Mesendoderm (in vitro differentiated cells): ENCODE measurements at regions not wholly inside any gene's neighbourhood (a gene's known extent, or its start where the extent isn't known, plus 50 kb on each side); places are given as distances from the start of the nearest gene placed in this dataset.

ENCODE experiments used
- DNase-seq: peaks from one replicate; pipeline ENCODE4 v3.0.0; 2013
- H2AK5ac ChIP-seq: 2 replicates; pipeline ENCODE4 v1.6.1; 2013; ENCODE audit warnings: low read length, inconsistent platforms
- H2BK120ac ChIP-seq: 2 replicates; pipeline ENCODE4 v1.6.1; 2013; ENCODE audit warnings: low read depth, mild to moderate bottlenecking, low read length, moderate library complexity, mixed read lengths
- H2BK15ac ChIP-seq: replicated peaks from 2 replicates; pipeline ENCODE4 v1.6.1; 2013; ENCODE audit warnings: low read depth, mild to moderate bottlenecking, moderate library complexity
- H2BK5ac ChIP-seq: 2 replicates; pipeline ENCODE4 v1.6.1; 2013; ENCODE audit warnings: low read length, inconsistent platforms
- H3K18ac ChIP-seq: 2 replicates; pipeline ENCODE4 v1.6.1; 2013; ENCODE audit warnings: mild to moderate bottlenecking, low read length, mixed read lengths
- H3K23ac ChIP-seq: one replicate; pipeline ENCODE4 v1.6.1; 2013; ENCODE audit warnings: low read length
- H3K27ac ChIP-seq: 2 replicates; pipeline ENCODE4 v1.5.1; 2013; ENCODE audit warnings: low read depth, mild to moderate bottlenecking, inconsistent platforms, low read length, moderate library complexity
- H3K27me3 ChIP-seq: 2 replicates; pipeline ENCODE4 v1.6.1; 2013; ENCODE audit warnings: low read length, control low read depth, mild to moderate bottlenecking, inconsistent platforms; ENCODE audit not compliant: insufficient read depth, poor library complexity
- H3K36me3 ChIP-seq: 2 replicates; pipeline ENCODE4 v1.6.1; 2013; ENCODE audit warnings: low read length, inconsistent platforms; ENCODE audit not compliant: control insufficient read depth, insufficient read depth
- H3K4ac ChIP-seq: one replicate; pipeline ENCODE4 v1.6.1; 2013; ENCODE audit warnings: low read depth, mild to moderate bottlenecking, low read length, moderate library complexity
- H3K4me1 ChIP-seq: 2 replicates; pipeline ENCODE4 v1.6.1; 2013; ENCODE audit warnings: low read depth, low read length, inconsistent platforms; ENCODE audit not compliant: control insufficient read depth
- H3K4me2 ChIP-seq: 2 replicates; pipeline ENCODE4 v1.6.1; 2013; ENCODE audit warnings: low read length
- H3K4me3 ChIP-seq: 2 replicates; pipeline ENCODE4 v1.5.1; 2013; ENCODE audit warnings: mild to moderate bottlenecking, low read length
- H3K56ac ChIP-seq: one replicate; pipeline ENCODE4 v1.6.1; 2013; ENCODE audit warnings: low read length
- H3K79me1 ChIP-seq: 2 replicates; pipeline ENCODE4 v1.6.1; 2013; ENCODE audit warnings: low read length, inconsistent platforms
- H3K79me2 ChIP-seq: 2 replicates; pipeline ENCODE4 v1.6.1; 2013; ENCODE audit warnings: mild to moderate bottlenecking, low read length; ENCODE audit not compliant: control insufficient read depth, insufficient read depth
- H3K9ac ChIP-seq: 2 replicates; pipeline ENCODE4 v1.6.1; 2013; ENCODE audit warnings: low read length, inconsistent platforms
- H4K5ac ChIP-seq: one replicate; pipeline ENCODE4 v1.6.1; 2013; ENCODE audit warnings: low read length
- H4K8ac ChIP-seq: one replicate; pipeline ENCODE4 v1.6.1; 2013; ENCODE audit warnings: low read depth, mild to moderate bottlenecking, control low read depth, low read length, moderate library complexity
- WGBS: extraction: QIAGEN DNeasy Blood & Tissue Kit; methylation state at CpG from one replicate; pipeline ENCODE4 v1.1.7; 2013; ENCODE audit warnings: low lambda C conversion rate, missing lambda C conversion rate; ENCODE audit not compliant: insufficient coverage; ENCODE audit errors: extremely low coverage; 5-methylcytosine and 5-hydroxymethylcytosine counted together

GRCh38 chr2:8485736-8486135 lies 196.1 kb upstream of the ID2 start:
- no peak overlapping the region for H4K8ac ChIP-seq
- H3K9ac ChIP-seq, result no peak overlapping the region
- H3K23ac ChIP-seq, result no peak overlapping the region
- DNase-seq, result no peak
- H3K4me2 ChIP-seq, result no peak overlapping the region
- H3K18ac ChIP-seq, result no peak overlapping the region
- no peaks in the 10 kb centered on the region for H3K36me3 ChIP-seq
- H4K5ac ChIP-seq, result no peak overlapping the region
- no peak overlapping the region for H2AK5ac ChIP-seq
- H2BK5ac ChIP-seq, result no peak overlapping the region
- H3K79me2 ChIP-seq, result no peaks in the 10 kb centered on the region
- no peak overlapping the region for H3K4me3 ChIP-seq
- no peak overlapping the region for H2BK120ac ChIP-seq
- no peak overlapping the region for H3K56ac ChIP-seq
- no peak overlapping the region for H3K27ac ChIP-seq
- no peak overlapping the region for H3K4ac ChIP-seq
- H3K79me1 ChIP-seq, result no peaks in the 10 kb centered on the region
- H3K27me3 ChIP-seq, result no peaks in the 10 kb centered on the region
- H2BK15ac ChIP-seq, result no peak overlapping the region
- no peaks in the 10 kb centered on the region for H3K4me1 ChIP-seq
- WGBS, result no CpG with 5 or more reads among the region's 2 CpGs

GRCh38 chr2:8486141-8486540 lies 195.7 kb upstream of the ID2 start:
- Histone ChIP-seq H2BK5ac (no peak overlapping the region), H3K36me3 (no peaks in the 10 kb centered on the region), H3K79me2 (no peaks in the 10 kb centered on the region), H2BK120ac (no peak overlapping the region), H2BK15ac (no peak overlapping the region), H3K23ac (no peak overlapping the region), H4K5ac (no peak overlapping the region), H3K27me3 (no peaks in the 10 kb centered on the region), H3K4me2 (no peak overlapping the region), H3K4me3 (no peak overlapping the region), H2AK5ac (no peak overlapping the region), H4K8ac (no peak overlapping the region), H3K56ac (no peak overlapping the region), H3K27ac (no peak overlapping the region), H3K4me1 (no peaks in the 10 kb centered on the region), H3K18ac (no peak overlapping the region), H3K4ac (no peak overlapping the region), H3K9ac (no peak overlapping the region), H3K79me1 (no peaks in the 10 kb centered on the region)
- WGBS, result no CpG with 5 or more reads among the region's 4 CpGs
- no peak for DNase-seq

DNA sequence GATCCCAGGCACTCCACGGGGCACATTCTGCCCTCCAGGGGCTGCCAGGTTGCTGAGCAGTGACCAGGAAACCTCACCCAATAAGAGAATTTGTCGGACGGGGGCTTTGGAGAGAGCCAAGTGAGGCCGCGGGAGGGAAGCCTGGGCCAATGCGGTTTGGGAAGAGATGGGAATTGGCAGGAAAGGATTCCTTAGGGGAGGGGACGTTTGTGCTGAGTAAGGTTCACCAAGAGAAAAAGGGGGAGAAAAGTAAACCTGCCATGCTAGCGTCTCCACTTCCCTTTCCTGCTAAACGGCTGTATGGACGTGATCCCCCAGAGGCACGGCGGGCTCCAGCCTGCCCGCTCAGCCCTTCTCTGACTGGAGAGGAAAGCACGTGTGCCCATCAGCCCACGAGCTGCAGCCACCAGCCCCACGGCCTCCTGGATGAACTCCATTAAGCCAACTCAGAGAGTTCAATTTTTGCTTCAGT lies 194.4 kb upstream of the ID2 start:
- H3K79me1 ChIP-seq, result no peaks in the 10 kb centered on the region
- H2AK5ac ChIP-seq, result no peak overlapping the region
- no CpG with 5 or more reads among the region's 16 CpGs for WGBS
- no peak overlapping the region for H3K4me2 ChIP-seq
- DNase-seq, result peak; percentile 71
- H3K9ac ChIP-seq, result no peak overlapping the region
- H2BK5ac ChIP-seq, result no peak overlapping the region
- no peak overlapping the region for H4K5ac ChIP-seq
- H3K4me3 ChIP-seq, result no peak overlapping the region
- no peak overlapping the region for H3K23ac ChIP-seq
- no peaks in the 10 kb centered on the region for H3K79me2 ChIP-seq
- H2BK120ac ChIP-seq, result no peak overlapping the region
- no peaks in the 10 kb centered on the region for H3K27me3 ChIP-seq
- no peak overlapping the region for H3K18ac ChIP-seq
- H3K4me1 ChIP-seq, result no peaks in the 10 kb centered on the region
- no peak overlapping the region for H3K4ac ChIP-seq
- no peaks in the 10 kb centered on the region for H3K36me3 ChIP-seq
- H3K56ac ChIP-seq, result peak overlapping the region; percentile 53
- no peak overlapping the region for H2BK15ac ChIP-seq
- H3K27ac ChIP-seq, result no peak overlapping the region
- no peak overlapping the region for H4K8ac ChIP-seq

DNA sequence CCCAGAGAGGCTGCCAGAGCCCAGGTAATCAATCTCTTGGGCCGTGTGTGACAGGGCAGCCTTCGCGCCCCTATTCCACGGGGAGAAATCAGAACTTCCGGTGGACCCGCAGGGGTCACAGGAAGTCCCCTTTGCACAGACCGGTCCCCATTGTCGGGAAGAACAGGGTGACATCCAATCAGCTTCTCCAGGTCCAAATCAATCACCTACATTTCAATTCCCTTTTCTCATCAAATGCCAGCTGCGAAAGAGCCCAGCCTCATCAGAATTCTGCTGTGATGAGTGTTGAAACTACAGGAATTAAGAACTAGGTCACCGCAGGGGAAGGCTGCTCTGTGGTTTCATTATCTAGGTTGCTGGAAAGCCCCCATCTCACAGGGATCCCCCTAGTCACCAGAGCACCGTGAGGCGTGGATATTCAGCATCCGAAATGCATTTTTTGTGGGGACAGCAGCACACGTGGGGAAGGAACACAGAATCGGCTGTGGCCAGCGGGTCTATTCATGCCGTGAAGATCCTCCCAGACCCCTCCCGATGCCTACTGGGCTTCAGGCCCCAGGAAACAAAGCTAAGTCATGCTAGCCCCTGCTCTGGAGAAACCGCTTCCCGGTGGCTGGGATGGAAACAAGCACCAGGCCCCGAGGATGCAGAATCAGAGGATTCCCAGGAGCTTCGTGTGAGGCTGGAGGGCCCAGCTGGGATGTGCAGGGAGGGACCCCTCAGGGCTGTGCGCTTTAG lies 193.7 kb upstream of the ID2 start:
- no peak overlapping the region for H3K23ac ChIP-seq
- no peaks in the 10 kb centered on the region for H3K4me1 ChIP-seq
- no peak overlapping the region for H2BK15ac ChIP-seq

GRCh38 chr2:8489221-8489620 lies 192.6 kb upstream of the ID2 start:
- no peak overlapping the region for H3K23ac ChIP-seq
- no peak overlapping the region for H3K4me2 ChIP-seq
- no peak for DNase-seq
- no peak overlapping the region for H2BK15ac ChIP-seq
- no peak overlapping the region for H4K8ac ChIP-seq
- no CpG with 5 or more reads among the region's 7 CpGs for WGBS
- no peak overlapping the region for H4K5ac ChIP-seq
- H3K36me3 ChIP-seq, result no peaks in the 10 kb centered on the region
- H3K4me3 ChIP-seq, result no peak overlapping the region
- no peak overlapping the region for H2BK120ac ChIP-seq
- H3K79me2 ChIP-seq, result no peaks in the 10 kb centered on the region
- H3K79me1 ChIP-seq, result no peaks in the 10 kb centered on the region
- no peak overlapping the region for H3K27ac ChIP-seq
- H2BK5ac ChIP-seq, result no peak overlapping the region
- H3K56ac ChIP-seq, result no peak overlapping the region
- H3K4me1 ChIP-seq, result no peaks in the 10 kb centered on the region
- no peak overlapping the region for H3K4ac ChIP-seq
- H3K18ac ChIP-seq, result no peak overlapping the region
- H3K27me3 ChIP-seq, result no peaks in the 10 kb centered on the region
- no peak overlapping the region for H2AK5ac ChIP-seq
- H3K9ac ChIP-seq, result no peak overlapping the region

More for the DNA sequence above, 193.7 kb upstream of the ID2 start:
- Histone ChIP-seq H3K4ac (no peak overlapping the region), H3K4me3 (no peak overlapping the region), H4K8ac (no peak overlapping the region), H3K79me2 (no peaks in the 10 kb centered on the region), H3K9ac (no peak overlapping the region), H3K56ac (no peak overlapping the region), H3K27me3 (no peaks in the 10 kb centered on the region), H3K4me2 (no peak overlapping the region), H2BK5ac (no peak overlapping the region), H3K79me1 (no peaks in the 10 kb centered on the region), H2BK120ac (no peak overlapping the region), H3K36me3 (no peaks in the 10 kb centered on the region), H4K5ac (no peak overlapping the region), H3K18ac (no peak overlapping the region), H2AK5ac (no peak overlapping the region), H3K27ac (no peak overlapping the region)
- no peak for DNase-seq
- WGBS, result no CpG with 5 or more reads among the region's 23 CpGs

- Histone ChIP-seq H3K56ac (no peak overlapping the region), H3K27me3 (no peaks in the 10 kb centered on the region), H3K27ac (no peak overlapping the region), H3K9ac (no peak overlapping the region), H2BK15ac (no peak overlapping the region), H3K79me1 (no peaks in the 10 kb centered on the region), H3K18ac (no peak overlapping the region), H4K5ac (no peak overlapping the region), H2AK5ac (no peak overlapping the region), H2BK120ac (no peak overlapping the region), H3K36me3 (no peaks in the 10 kb centered on the region), H3K4ac (no peak overlapping the region), H4K8ac (no peak overlapping the region), H3K4me1 (no peaks in the 10 kb centered on the region), H2BK5ac (no peak overlapping the region), H3K4me3 (no peak overlapping the region), H3K4me2 (no peak overlapping the region), H3K79me2 (no peaks in the 10 kb centered on the region), H3K23ac (no peak overlapping the region)
- DNase-seq, result no peak
- no CpG with 5 or more reads among the region's 8 CpGs for WGBS
Observed at GRCh38 chr2:8489751-8490150, 192.1 kb upstream of the ID2 start.
